ENCODE measurements at regions not wholly inside any gene's neighbourhood (a gene's known extent, or its start where the extent isn't known, plus 50 kb on each side); places are given as distances from the start of the nearest gene placed in this dataset.
"Not testable (repeated sequence)": the region's sequence is repeated elsewhere in the genome, so short reads cannot be mapped to it uniquely, and the experiment has no call there.

DNA sequence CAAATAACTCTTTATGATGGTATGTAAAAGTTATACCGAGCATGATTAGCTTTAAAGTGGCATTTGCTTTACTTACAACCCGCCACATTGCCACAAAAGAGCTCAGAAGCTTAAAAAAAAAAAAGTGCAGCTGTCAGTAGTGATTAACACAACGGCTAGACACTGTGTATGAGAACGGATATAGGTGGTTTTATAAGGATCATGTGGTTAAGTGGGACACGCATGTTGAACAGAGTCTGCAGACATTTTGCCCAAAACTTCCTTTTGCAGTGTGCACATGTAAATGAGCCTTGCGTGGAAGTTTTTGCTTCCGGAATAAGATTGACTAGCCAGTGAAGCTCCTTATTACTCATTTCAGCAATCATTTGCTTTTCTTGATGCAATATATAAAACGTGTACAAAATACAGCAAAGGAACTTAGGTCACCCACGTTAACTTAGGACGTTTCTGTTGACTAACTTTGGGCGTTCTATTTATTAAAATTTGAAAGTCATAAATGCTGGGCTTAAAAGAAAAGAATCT is 58.7 kb upstream of the RGS1 start:
- H3K36me3 Mint-ChIP-seq: no peaks in the 10 kb centered on the region
- peaks cover 37% of the 10 kb centered on the region for H3K4me1 Mint-ChIP-seq
- TF ChIP-seq CTCF (IDR thresholded peaks at IDR 0.05): no peak
- Histone ChIP-seq H4K20me1 (ENCODE audit: insufficient read depth, low read length) (no peaks in the 10 kb centered on the region), H2AFZ (ENCODE audit: insufficient read depth, low read depth, low read length, poor library complexity, severe bottlenecking) (peak overlapping the region; percentile 47), H3K4me1 (ENCODE audit: control insufficient read depth in 1 of 2, insufficient read depth in 2 of 2, low read length in 2 of 2) (peaks cover 19 to 26% of the 10 kb centered on the region in 2 donors), H3K4me2 (replicated peaks; ENCODE audit: extremely low read depth, low read length, poor library complexity, severe bottlenecking) (peak overlapping the region; percentile 33), H3K9ac (ENCODE audit: insufficient read depth, low read length, poor library complexity, severe bottlenecking) (no peak overlapping the region), H3K36me3 (replicated peaks in 1 of 2; ENCODE audit: control insufficient read depth in 1 of 2, insufficient read depth in 2 of 2, low read length in 2 of 2) (no peaks in the 10 kb centered on the region), H3K9me3 (replicated peaks in 1 of 2; ENCODE audit: control insufficient read depth in 1 of 2, insufficient read depth in 1 of 2, low read length in 2 of 2) (no peaks in the 10 kb centered on the region), H3K79me2 (ENCODE audit: insufficient read depth, low read length) (no peaks in the 10 kb centered on the region), H3K27me3 (ENCODE audit: control insufficient read depth in 2 of 2, insufficient read depth in 2 of 2, low read length in 2 of 2) (no peaks in the 10 kb centered on the region), H3K4me3 (replicated peaks in 1 of 3; ENCODE audit: low read depth in 2 of 3, low read length in 3 of 3) (peak overlapping the region in 2 of 3 experiments; percentile 27 to 50), H3K27ac (ENCODE audit: low read depth in 1 of 2, low read length in 2 of 2) (peak overlapping the region in 1 of 2 donors; percentile 65)
- WGBS (ENCODE audit: insufficient coverage): 0% methylated on average over 4 of the region's 11 CpGs
- H3K4me3 Mint-ChIP-seq: peak overlapping the region; percentile 34 to 66
- intact Hi-C loops (cut with micrococcal nuclease): loop anchor here (5.0 to 10.0 kb wide), 3 partner anchors 40 to 88 kb away; partner anchors contain the start of gene RGS1 (in 1 of the 2)
- peaks cover 0 to 2% (median 2%) of the 10 kb centered on the region in 3 donors for H3K27me3 Mint-ChIP-seq (ENCODE audit: low read depth in 3 of 3)
- H3K9me3 Mint-ChIP-seq: peaks cover 0 to 2% (median 0%) of the 10 kb centered on the region in 7 donors
- H3K27ac Mint-ChIP-seq: peak overlapping the region; percentile 61 to 91 (median 83)
- peak; percentile 82 to 98 (median 94) for DNase-seq

- WGBS (ENCODE audit: insufficient coverage): 90% methylated on average over 2 of the region's 6 CpGs
- H3K27ac Mint-ChIP-seq: peak overlapping the region in 5 of 7 donors; percentile 70 to 91 (median 85)
- H3K9me3 Mint-ChIP-seq; H3K9ac ChIP-seq (ENCODE audit: insufficient read depth, low read length, poor library complexity, severe bottlenecking); H3K9me3 ChIP-seq (replicated peaks in 1 of 2; ENCODE audit: control insufficient read depth in 1 of 2, insufficient read depth in 1 of 2, low read length in 2 of 2); H3K4me3 Mint-ChIP-seq; H3K27me3 Mint-ChIP-seq (ENCODE audit: low read depth in 3 of 3); H3K27me3 ChIP-seq (ENCODE audit: control insufficient read depth in 2 of 2, insufficient read depth in 2 of 2, low read length in 2 of 2); H4K20me1 ChIP-seq (ENCODE audit: insufficient read depth, low read length); H3K36me3 Mint-ChIP-seq; H2AFZ ChIP-seq (ENCODE audit: insufficient read depth, low read depth, low read length, poor library complexity, severe bottlenecking); H3K36me3 ChIP-seq (replicated peaks in 1 of 2; ENCODE audit: control insufficient read depth in 1 of 2, insufficient read depth in 2 of 2, low read length in 2 of 2); H3K79me2 ChIP-seq (ENCODE audit: insufficient read depth, low read length): not testable (repeated sequence)
- H3K4me1 ChIP-seq (ENCODE audit: control insufficient read depth in 1 of 2, insufficient read depth in 2 of 2, low read length in 2 of 2): peaks cover 13 to 18% of the 10 kb centered on the region in 2 donors
- DNase-seq: peak in 1 of 3 donors; percentile 5
- intact Hi-C loops (cut with micrococcal nuclease): loop anchor here (5.0 to 10.0 kb wide), 3 partner anchors 41 to 87 kb away; partner anchors contain the start of gene RGS1 (in 1 of the 2)
- peak overlapping the region; percentile 33 for H3K4me2 ChIP-seq (replicated peaks; ENCODE audit: extremely low read depth, low read length, poor library complexity, severe bottlenecking)
- H3K4me3 ChIP-seq (replicated peaks in 1 of 3; ENCODE audit: low read depth in 2 of 3, low read length in 3 of 3): peak overlapping the region in 1 of 3 experiments; percentile 50
- peaks cover 31% of the 10 kb centered on the region for H3K4me1 Mint-ChIP-seq
- H3K27ac ChIP-seq (ENCODE audit: low read depth in 1 of 2, low read length in 2 of 2): peak overlapping the region in 1 of 2 donors; percentile 65
Observed at GRCh38 chr1:192517716-192518355, 57.7 kb upstream of the RGS1 start.

All from CD14-positive monocyte (primary cell).